ENCODE measurements at regions not wholly inside any gene's neighbourhood (a gene's known extent, or its start where the extent isn't known, plus 50 kb on each side); places are given as distances from the start of the nearest gene placed in this dataset.

DNA sequence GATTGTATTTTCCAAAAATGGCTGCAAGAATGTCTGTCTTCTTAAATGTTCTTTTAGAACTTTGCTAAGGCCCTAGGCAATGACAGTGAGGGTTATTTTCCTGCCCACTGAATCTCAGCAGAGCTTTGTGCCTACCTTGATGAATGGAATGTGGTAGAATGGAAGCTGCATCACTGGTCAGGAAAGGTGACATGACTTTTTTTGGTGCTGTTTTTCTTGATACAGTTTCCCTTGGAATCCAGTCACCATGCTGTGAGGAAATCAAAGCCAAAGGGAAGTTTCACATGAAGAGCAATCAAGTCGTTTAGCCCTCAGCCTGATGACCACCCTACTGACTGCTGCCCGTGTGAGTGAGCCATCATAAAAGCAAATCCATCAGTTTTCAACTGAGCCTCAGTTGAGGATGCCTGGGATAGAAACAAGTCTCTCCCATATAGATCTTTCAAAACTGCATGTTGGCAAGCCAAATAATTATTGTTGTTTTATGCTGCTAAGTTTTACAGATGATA, 886.0 kb upstream of the FBXO33 start:
- Mint-ChIP-seq H3K4me1 (ENCODE audit: low read depth) (no peaks in the 10 kb centered on the region), H3K36me3 (ENCODE audit: insufficient read depth in 2 of 2) (no peaks in the 10 kb centered on the region), H3K9me3 (peaks cover 3 to 4% of the 10 kb centered on the region in 2 donors), H3K27ac (no peak overlapping the region), H3K4me3 (no peak overlapping the region), H3K27me3 (ENCODE audit: low read depth) (no peaks in the 10 kb centered on the region)
- ATAC-seq (replicated peaks in 1 of 2) (no peak), DNase-seq (no peak)

- H3K36me3 Mint-ChIP-seq (ENCODE audit: insufficient read depth in 2 of 2): no peaks in the 10 kb centered on the region
Measured at GRCh38 chr14:40317690-40318089, 885.5 kb upstream of the FBXO33 start.

DNA sequence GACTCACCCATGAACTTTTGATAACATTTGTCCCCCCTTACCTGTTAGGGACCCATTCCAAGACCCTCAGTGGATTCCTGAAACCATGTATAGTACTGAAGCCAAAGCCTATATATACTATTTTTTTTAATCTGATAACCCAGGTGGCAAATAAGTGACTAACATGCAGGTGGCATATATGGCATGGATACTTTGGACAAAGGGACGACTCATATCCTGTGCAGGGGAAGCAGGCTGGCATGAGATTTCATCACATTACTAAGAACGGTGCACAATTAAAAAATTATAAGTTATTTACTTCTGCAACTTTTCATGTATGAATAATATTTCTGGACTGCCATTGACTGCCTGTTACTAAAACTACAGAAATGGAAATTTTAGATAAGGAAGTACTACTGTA, 880.1 kb upstream of the FBXO33 start:
- Mint-ChIP-seq H3K27me3 (ENCODE audit: low read depth) (no peaks in the 10 kb centered on the region), H3K4me3 (no peak overlapping the region), H3K27ac (no peak overlapping the region), H3K9me3 (peaks cover 2 to 5% of the 10 kb centered on the region in 2 donors), H3K4me1 (ENCODE audit: low read depth) (no peaks in the 10 kb centered on the region), H3K36me3 (ENCODE audit: insufficient read depth in 2 of 2) (no peaks in the 10 kb centered on the region)
- ATAC-seq (replicated peaks in 1 of 2) (no peak), DNase-seq (no peak)

More at GRCh38 chr14:40317690-40318089, 885.5 kb upstream of the FBXO33 start:
- no peak for ATAC-seq (replicated peaks in 1 of 2)
- no peak overlapping the region for H3K4me3 Mint-ChIP-seq
- no peak for DNase-seq
- no peaks in the 10 kb centered on the region for H3K4me1 Mint-ChIP-seq (ENCODE audit: low read depth)
- H3K9me3 Mint-ChIP-seq: peaks cover 3 to 4% of the 10 kb centered on the region in 2 donors
- no peaks in the 10 kb centered on the region for H3K27me3 Mint-ChIP-seq (ENCODE audit: low read depth)
- no peak overlapping the region for H3K27ac Mint-ChIP-seq

GRCh38 chr14:40309124-40309523, 876.9 kb upstream of the FBXO33 start:
- no peak for DNase-seq
- Mint-ChIP-seq H3K36me3 (ENCODE audit: insufficient read depth in 2 of 2) (no peaks in the 10 kb centered on the region), H3K4me3 (no peak overlapping the region), H3K9me3 (peaks cover 2 to 3% of the 10 kb centered on the region in 2 donors), H3K27ac (no peak overlapping the region), H3K27me3 (ENCODE audit: low read depth) (no peaks in the 10 kb centered on the region), H3K4me1 (ENCODE audit: low read depth) (no peaks in the 10 kb centered on the region)
- no peak for ATAC-seq (replicated peaks in 1 of 2)

GRCh38 chr14:40308240-40308639, 876.0 kb upstream of the FBXO33 start:
- Mint-ChIP-seq H3K27me3 (ENCODE audit: low read depth) (no peaks in the 10 kb centered on the region), H3K9me3 (peaks cover 2 to 3% of the 10 kb centered on the region in 2 donors), H3K4me3 (no peak overlapping the region), H3K27ac (no peak overlapping the region), H3K36me3 (ENCODE audit: insufficient read depth in 2 of 2) (no peaks in the 10 kb centered on the region), H3K4me1 (ENCODE audit: low read depth) (no peaks in the 10 kb centered on the region)
- ATAC-seq (replicated peaks in 1 of 2) (no peak), DNase-seq (no peak)

GRCh38 chr14:40296821-40297220, 864.6 kb upstream of the FBXO33 start:
- no peak for DNase-seq
- no peaks in the 10 kb centered on the region for H3K4me1 Mint-ChIP-seq (ENCODE audit: low read depth)
- ATAC-seq (replicated peaks in 1 of 2): no peak
- H3K27ac Mint-ChIP-seq: no peak overlapping the region
- H3K4me3 Mint-ChIP-seq: no peak overlapping the region
- H3K36me3 Mint-ChIP-seq (ENCODE audit: insufficient read depth in 2 of 2): peaks cover 0 to 2% of the 10 kb centered on the region in 2 donors
- peaks cover 8% of the 10 kb centered on the region in 2 donors for H3K9me3 Mint-ChIP-seq
- H3K27me3 Mint-ChIP-seq (ENCODE audit: low read depth): no peaks in the 10 kb centered on the region

- ATAC-seq (replicated peaks in 1 of 2): no peak
- Mint-ChIP-seq H3K36me3 (ENCODE audit: insufficient read depth in 2 of 2) (peaks cover 0 to 2% of the 10 kb centered on the region in 2 donors), H3K9me3 (peaks cover 11 to 12% of the 10 kb centered on the region in 2 donors), H3K4me1 (ENCODE audit: low read depth) (no peaks in the 10 kb centered on the region), H3K4me3 (no peak overlapping the region), H3K27me3 (ENCODE audit: low read depth) (no peaks in the 10 kb centered on the region), H3K27ac (no peak overlapping the region)
- no peak for DNase-seq
Measured at GRCh38 chr14:40292664-40293063, 860.4 kb upstream of the FBXO33 start.

GRCh38 chr14:40282196-40282595, 850.0 kb upstream of the FBXO33 start:
- Mint-ChIP-seq H3K4me1 (ENCODE audit: low read depth) (no peaks in the 10 kb centered on the region), H3K4me3 (no peak overlapping the region)
- DNase-seq: no peak

GRCh38 chr14:40280652-40281051, 848.4 kb upstream of the FBXO33 start:
- no peak overlapping the region for H3K4me3 Mint-ChIP-seq
- no peak for ATAC-seq (replicated peaks in 1 of 2)
- H3K27ac Mint-ChIP-seq: no peak overlapping the region
- no peaks in the 10 kb centered on the region for H3K4me1 Mint-ChIP-seq (ENCODE audit: low read depth)
- no peaks in the 10 kb centered on the region for H3K36me3 Mint-ChIP-seq (ENCODE audit: insufficient read depth in 2 of 2)
- DNase-seq: no peak
- H3K9me3 Mint-ChIP-seq: peaks cover 4 to 5% of the 10 kb centered on the region in 2 donors
- H3K27me3 Mint-ChIP-seq (ENCODE audit: low read depth): no peaks in the 10 kb centered on the region

More at GRCh38 chr14:40282196-40282595, 850.0 kb upstream of the FBXO33 start:
- ATAC-seq (replicated peaks in 1 of 2): no peak
- Mint-ChIP-seq H3K27me3 (ENCODE audit: low read depth) (no peaks in the 10 kb centered on the region), H3K9me3 (peaks cover 2 to 5% of the 10 kb centered on the region in 2 donors), H3K27ac (no peak overlapping the region), H3K36me3 (ENCODE audit: insufficient read depth in 2 of 2) (no peaks in the 10 kb centered on the region)

DNA sequence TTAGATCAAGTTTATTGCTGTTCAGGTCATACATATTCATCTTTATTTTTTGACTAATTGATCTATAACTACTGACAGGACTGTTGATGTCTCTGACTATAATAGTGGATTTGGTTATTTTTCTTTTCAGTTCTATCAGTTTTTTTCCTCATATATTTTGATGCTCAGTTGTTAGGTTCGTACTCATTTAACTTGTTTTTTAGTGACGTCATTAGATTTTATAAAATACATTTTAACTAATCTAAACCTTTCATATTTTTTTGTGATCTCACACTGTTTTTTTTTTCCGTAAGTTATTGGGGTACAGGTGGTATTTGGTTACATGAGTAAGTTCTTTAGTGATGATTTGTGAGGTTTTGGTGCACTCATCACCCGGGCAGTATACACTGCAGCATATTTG, 841.2 kb upstream of the FBXO33 start:
- Mint-ChIP-seq H3K9me3 (peaks cover 1 to 2% of the 10 kb centered on the region in 2 donors), H3K4me3 (no peak overlapping the region), H3K27me3 (ENCODE audit: low read depth) (no peaks in the 10 kb centered on the region), H3K27ac (no peak overlapping the region), H3K4me1 (ENCODE audit: low read depth) (no peaks in the 10 kb centered on the region), H3K36me3 (ENCODE audit: insufficient read depth in 2 of 2) (no peaks in the 10 kb centered on the region)
- DNase-seq: no peak
- ATAC-seq (replicated peaks in 1 of 2): no peak

DNA sequence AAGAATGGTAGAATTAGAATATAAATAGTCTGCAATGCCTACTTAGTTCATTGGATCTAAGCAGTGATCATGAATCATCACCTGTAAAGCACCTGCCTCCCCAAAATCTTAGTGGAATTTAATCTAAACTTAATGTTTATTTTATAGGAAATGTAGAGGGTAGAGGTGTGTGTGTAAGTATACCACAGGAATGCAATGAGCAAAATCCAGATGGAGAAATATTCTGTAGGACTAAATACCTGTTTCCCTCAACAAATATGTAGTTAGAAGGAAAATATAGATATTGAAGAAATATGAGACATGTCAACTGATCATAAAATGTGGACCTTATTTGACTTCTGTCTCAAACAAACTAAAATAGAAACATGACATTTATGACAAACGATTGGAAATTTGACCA, 839.2 kb upstream of the FBXO33 start:
- no peak overlapping the region for H3K27ac Mint-ChIP-seq
- no peak overlapping the region for H3K4me3 Mint-ChIP-seq
- no peaks in the 10 kb centered on the region for H3K36me3 Mint-ChIP-seq (ENCODE audit: insufficient read depth in 2 of 2)
- H3K27me3 Mint-ChIP-seq (ENCODE audit: low read depth): no peaks in the 10 kb centered on the region
- peaks cover 0 to 2% of the 10 kb centered on the region in 2 donors for H3K9me3 Mint-ChIP-seq
- H3K4me1 Mint-ChIP-seq (ENCODE audit: low read depth): no peaks in the 10 kb centered on the region
- no peak for DNase-seq
- no peak for ATAC-seq (replicated peaks in 1 of 2)

GRCh38 chr14:40269436-40269835, 837.2 kb upstream of the FBXO33 start:
- peaks cover 0 to 1% of the 10 kb centered on the region in 2 donors for H3K9me3 Mint-ChIP-seq
- no peak overlapping the region for H3K27ac Mint-ChIP-seq
- ATAC-seq (replicated peaks in 1 of 2) (no peak), DNase-seq (no peak)
- H3K36me3 Mint-ChIP-seq (ENCODE audit: insufficient read depth in 2 of 2): no peaks in the 10 kb centered on the region
- H3K27me3 Mint-ChIP-seq (ENCODE audit: low read depth): no peaks in the 10 kb centered on the region
- no peak overlapping the region for H3K4me3 Mint-ChIP-seq
- no peaks in the 10 kb centered on the region for H3K4me1 Mint-ChIP-seq (ENCODE audit: low read depth)

- H3K4me3 Mint-ChIP-seq: no peak overlapping the region
- peaks cover 0 to 1% of the 10 kb centered on the region in 2 donors for H3K9me3 Mint-ChIP-seq
- DNase-seq: no peak
- no peak overlapping the region for H3K27ac Mint-ChIP-seq
- H3K27me3 Mint-ChIP-seq (ENCODE audit: low read depth): no peaks in the 10 kb centered on the region
- ATAC-seq (replicated peaks in 1 of 2): no peak
- no peaks in the 10 kb centered on the region for H3K4me1 Mint-ChIP-seq (ENCODE audit: low read depth)
- H3K36me3 Mint-ChIP-seq (ENCODE audit: insufficient read depth in 2 of 2): no peaks in the 10 kb centered on the region
Measured at GRCh38 chr14:40268236-40268635, 836.0 kb upstream of the FBXO33 start.

DNA sequence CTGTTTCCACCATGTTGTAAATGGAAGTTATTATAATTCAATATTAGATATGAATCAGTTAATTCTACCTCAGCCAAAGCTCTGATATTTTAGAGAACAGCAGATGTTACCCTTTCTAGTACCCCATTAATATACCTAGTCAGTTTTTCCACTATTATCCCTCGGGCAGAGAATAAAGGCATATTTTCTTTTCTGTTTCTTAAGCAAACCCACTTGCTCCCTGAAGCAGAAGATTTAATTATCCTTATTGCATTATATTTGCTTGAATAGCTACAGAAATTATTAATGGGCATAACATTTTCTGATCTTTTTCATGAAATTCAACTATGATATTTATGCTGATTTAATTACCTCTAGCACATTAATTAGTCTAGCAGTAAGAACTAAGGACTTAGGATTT, 832.9 kb upstream of the FBXO33 start:
- peaks cover 0 to 1% of the 10 kb centered on the region in 2 donors for H3K9me3 Mint-ChIP-seq
- H3K36me3 Mint-ChIP-seq (ENCODE audit: insufficient read depth in 2 of 2): no peaks in the 10 kb centered on the region
- ATAC-seq (replicated peaks in 1 of 2) (no peak), DNase-seq (no peak)
- no peak overlapping the region for H3K4me3 Mint-ChIP-seq
- H3K4me1 Mint-ChIP-seq (ENCODE audit: low read depth): no peaks in the 10 kb centered on the region
- H3K27ac Mint-ChIP-seq: no peak overlapping the region
- H3K27me3 Mint-ChIP-seq (ENCODE audit: low read depth): no peaks in the 10 kb centered on the region
